WI38 (cell line): ENCODE measurements at regions not wholly inside any gene's neighbourhood (a gene's known extent, or its start where the extent isn't known, plus 50 kb on each side); places are given as distances from the start of the nearest gene placed in this dataset.

ENCODE experiments used
- H3K4me3 ChIP-seq: 2 replicates; pipeline ENCODE4 v1.5.1; 2011; ENCODE audit warnings: low read depth, mild to moderate bottlenecking, control low read depth, low read length
- CTCF ChIP-seq: IDR thresholded peaks from 2 replicates; pipeline ENCODE4 v1.5.1; 2012; ENCODE audit warnings: low read depth, mild to moderate bottlenecking, control low read depth, low read length

GRCh38 chr4:112896609-112897190 is 152.8 kb upstream of the ANK2 start:
- no peak overlapping the region for H3K4me3 ChIP-seq
- no peak for TF ChIP-seq CTCF

- no peak for TF ChIP-seq CTCF
Observed at GRCh38 chr4:112897543-112897942, 151.9 kb upstream of the ANK2 start.

GRCh38 chr4:112898357-112899141 is 150.9 kb upstream of the ANK2 start:
- TF ChIP-seq CTCF, result no peak
- no peak overlapping the region for H3K4me3 ChIP-seq

More at GRCh38 chr4:112897543-112897942, 151.9 kb upstream of the ANK2 start:
- no peak overlapping the region for H3K4me3 ChIP-seq

- no peak for TF ChIP-seq CTCF
Observed at GRCh38 chr4:112900416-112900815, 149.0 kb upstream of the ANK2 start.

GRCh38 chr4:112901962-112902411 is 147.5 kb upstream of the ANK2 start:
- H3K4me3 ChIP-seq, result no peak overlapping the region
- no peak for TF ChIP-seq CTCF

More at GRCh38 chr4:112900416-112900815, 149.0 kb upstream of the ANK2 start:
- no peak overlapping the region for H3K4me3 ChIP-seq

GRCh38 chr4:112905728-112906127 is 143.7 kb upstream of the ANK2 start:
- H3K4me3 ChIP-seq, result no peak overlapping the region
- no peak for TF ChIP-seq CTCF

GRCh38 chr4:112908511-112908910 is 140.9 kb upstream of the ANK2 start:
- TF ChIP-seq CTCF, result no peak
- H3K4me3 ChIP-seq, result no peak overlapping the region
